Suprapubic skin (tissue), 3 donors: ENCODE measurements at regions not wholly inside any gene's neighbourhood (a gene's known extent, or its start where the extent isn't known, plus 50 kb on each side); places are given as distances from the start of the nearest gene placed in this dataset.

ENCODE experiments used
- CTCF ChIP-seq, 2 donors: fragments of 200-600 bp in 1 of 2; fragments of 450-650 bp in 1 of 2; sonication (generic) in 1 of 2; IDR thresholded peaks; one replicate each; pipeline ENCODE4 v1.5.1; 2016 to 2019; ENCODE audit warnings: antibody characterized with exemption in 2 of 2, mild to moderate bottlenecking in 1 of 2, moderate library complexity in 1 of 2
- EP300 ChIP-seq: sonication (generic); formaldehyde crosslinking; IDR thresholded peaks from one replicate; pipeline ENCODE4 v1.6.1; 2017; ENCODE audit warnings: antibody characterized with exemption
- POLR2A ChIP-seq, 2 donors: fragments of 450-650 bp; IDR thresholded peaks; one replicate each; pipeline ENCODE4 v1.6.1; 2017; ENCODE audit warnings: antibody characterized with exemption in 2 of 2, mild to moderate bottlenecking in 2 of 2, moderate library complexity in 2 of 2

GRCh38 chr1:30229960-30230359 is 493.4 kb downstream of the MATN1 start:
- TF ChIP-seq EP300 (no peak), CTCF (IDR thresholded peaks at IDR 0.05) (no peak), POLR2A (IDR thresholded peaks at IDR 0.05) (no peak)
